Neural progenitor cell (in vitro differentiated cells): ENCODE measurements at regions not wholly inside any gene's neighbourhood (a gene's known extent, or its start where the extent isn't known, plus 50 kb on each side); places are given as distances from the start of the nearest gene placed in this dataset.

Source experiments
- DNase-seq: peaks from one replicate; pipeline ENCODE4 v3.0.0-alpha.2; 2016; ENCODE audit warnings: low spot score
- H2AFZ ChIP-seq: fragments of 200-600 bp; sonication (generic); replicated peaks from 2 replicates; pipeline ENCODE4 v1.6.1; 2016; ENCODE audit warnings: antibody characterized with exemption
- H3F3A ChIP-seq: fragments of 200-600 bp; sonication (generic); 2 replicates; pipeline ENCODE4 v1.6.1; 2016; ENCODE audit warnings: antibody characterized with exemption, low read depth
- H3K27ac ChIP-seq: fragments of 200-600 bp; sonication (generic); 2 replicates; pipeline ENCODE4 v1.5.1; 2016; ENCODE audit warnings: mild to moderate bottlenecking
- H3K27me3 ChIP-seq: fragments of 200-600 bp; sonication (generic); 2 replicates; pipeline ENCODE4 v1.6.1; 2016; ENCODE audit warnings: mild to moderate bottlenecking, moderate library complexity
- H3K36me3 ChIP-seq: fragments of 200-600 bp; sonication (generic); 2 replicates; pipeline ENCODE4 v1.5.1; 2016
- H3K4me1 ChIP-seq: fragments of 200-600 bp; sonication (generic); 2 replicates; pipeline ENCODE4 v1.6.1; 2016; ENCODE audit warnings: mixed run types
- H3K4me2 ChIP-seq: fragments of 200-600 bp; sonication (generic); 2 replicates; pipeline ENCODE4 v1.6.1; 2016
- H3K4me3 ChIP-seq: fragments of 200-600 bp; sonication (generic); 2 replicates; pipeline ENCODE4 v1.5.1; 2016
- H3K79me2 ChIP-seq: fragments of 200-600 bp; sonication (generic); 2 replicates; pipeline ENCODE4 v1.6.1; 2016; ENCODE audit warnings: low read depth
- H3K9ac ChIP-seq: fragments of 200-600 bp; sonication (generic); 2 replicates; pipeline ENCODE4 v1.6.1; 2016
- H3K9me3 ChIP-seq: fragments of 200-600 bp; sonication (generic); 2 replicates; pipeline ENCODE4 v1.5.1; 2016; ENCODE audit warnings: low read depth
- H4K20me1 ChIP-seq: fragments of 200-600 bp; sonication (generic); 2 replicates; pipeline ENCODE4 v1.6.1; 2016; ENCODE audit warnings: low read depth
- H3K27ac Mint-ChIP-seq: 3 replicates; pipeline ENCODE4 v1.8.0; 2021; ENCODE audit warnings: mixed read lengths
- H3K27me3 Mint-ChIP-seq: 2 replicates; pipeline ENCODE4 v1.8.0; 2022; ENCODE audit warnings: low read depth, mild to moderate bottlenecking, inconsistent platforms, moderate library complexity, mixed read lengths; ENCODE audit not compliant: insufficient read depth
- H3K36me3 Mint-ChIP-seq: 3 replicates; pipeline ENCODE4 v1.8.0; 2021; ENCODE audit warnings: mixed read lengths
- H3K4me1 Mint-ChIP-seq: 3 replicates; pipeline ENCODE4 v1.8.0; 2021; ENCODE audit warnings: mixed read lengths
- H3K4me3 Mint-ChIP-seq: 3 replicates; pipeline ENCODE4 v1.8.0; 2021; ENCODE audit warnings: mild to moderate bottlenecking, moderate library complexity, mixed read lengths
- H3K9me3 Mint-ChIP-seq: 3 replicates; pipeline ENCODE4 v1.8.0; 2020; ENCODE audit warnings: mixed read lengths
- EZH2 ChIP-seq: fragments of 200-600 bp; sonication (generic); IDR thresholded peaks from 2 replicates; pipeline ENCODE4 v1.6.1; 2017; ENCODE audit warnings: antibody characterized with exemption, mild to moderate bottlenecking, moderate library complexity
- EZH2phosphoT487 ChIP-seq: fragments of 200-600 bp; sonication (generic); IDR thresholded peaks from 2 replicates; pipeline ENCODE4 v1.6.1; 2017; ENCODE audit warnings: antibody characterized with exemption
- TF ChIP-seq, protein P1 (sequence below): fragments of 200-600 bp; sonication (generic); IDR thresholded peaks from 2 replicates; pipeline ENCODE4 v1.5.1; 2017; ENCODE audit warnings: antibody characterized with exemption, mild to moderate bottlenecking

DNA sequence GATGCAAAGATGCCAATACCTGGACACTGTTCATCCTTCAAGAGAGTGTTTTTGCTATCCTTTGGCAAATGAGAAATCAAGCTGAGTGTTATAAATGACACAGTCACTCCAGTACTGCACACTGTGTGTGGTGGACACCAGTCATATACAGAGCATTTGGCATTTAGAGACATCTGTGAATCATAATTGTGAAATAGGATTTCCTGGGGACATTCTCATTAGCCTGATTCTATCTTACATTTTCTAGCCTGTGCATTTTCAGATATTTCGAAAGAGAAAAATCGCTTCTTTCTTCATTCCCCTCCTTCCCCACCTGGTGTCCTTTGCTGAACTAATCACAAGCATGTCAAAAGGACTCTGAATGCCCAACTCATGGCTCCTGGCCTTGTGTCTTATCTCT, 781.0 kb upstream of the ARGLU1 start:
- no peak for DNase-seq
- no peak overlapping the region for H3K9ac ChIP-seq
- Mint-ChIP-seq H3K4me1 (no peaks in the 10 kb centered on the region), H3K4me3 (no peak overlapping the region), H3K27me3 (no peaks in the 10 kb centered on the region), H3K9me3 (no peaks in the 10 kb centered on the region), H3K36me3 (no peaks in the 10 kb centered on the region), H3K27ac (no peak overlapping the region)
- no peaks in the 10 kb centered on the region for H4K20me1 ChIP-seq
- H3K9me3 ChIP-seq, result no peaks in the 10 kb centered on the region
- no peak overlapping the region for H2AFZ ChIP-seq
- H3K27ac ChIP-seq, result no peak overlapping the region
- H3F3A ChIP-seq, result no peaks in the 10 kb centered on the region
- TF ChIP-seq, protein P1, sequence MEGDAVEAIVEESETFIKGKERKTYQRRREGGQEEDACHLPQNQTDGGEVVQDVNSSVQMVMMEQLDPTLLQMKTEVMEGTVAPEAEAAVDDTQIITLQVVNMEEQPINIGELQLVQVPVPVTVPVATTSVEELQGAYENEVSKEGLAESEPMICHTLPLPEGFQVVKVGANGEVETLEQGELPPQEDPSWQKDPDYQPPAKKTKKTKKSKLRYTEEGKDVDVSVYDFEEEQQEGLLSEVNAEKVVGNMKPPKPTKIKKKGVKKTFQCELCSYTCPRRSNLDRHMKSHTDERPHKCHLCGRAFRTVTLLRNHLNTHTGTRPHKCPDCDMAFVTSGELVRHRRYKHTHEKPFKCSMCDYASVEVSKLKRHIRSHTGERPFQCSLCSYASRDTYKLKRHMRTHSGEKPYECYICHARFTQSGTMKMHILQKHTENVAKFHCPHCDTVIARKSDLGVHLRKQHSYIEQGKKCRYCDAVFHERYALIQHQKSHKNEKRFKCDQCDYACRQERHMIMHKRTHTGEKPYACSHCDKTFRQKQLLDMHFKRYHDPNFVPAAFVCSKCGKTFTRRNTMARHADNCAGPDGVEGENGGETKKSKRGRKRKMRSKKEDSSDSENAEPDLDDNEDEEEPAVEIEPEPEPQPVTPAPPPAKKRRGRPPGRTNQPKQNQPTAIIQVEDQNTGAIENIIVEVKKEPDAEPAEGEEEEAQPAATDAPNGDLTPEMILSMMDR, result no peak
- no peak for TF ChIP-seq EZH2phosphoT487
- TF ChIP-seq EZH2, result no peak
- H3K27me3 ChIP-seq, result no peaks in the 10 kb centered on the region
- H3K36me3 ChIP-seq, result no peaks in the 10 kb centered on the region
- H3K4me1 ChIP-seq, result peaks cover 3% of the 10 kb centered on the region
- no peak overlapping the region for H3K4me2 ChIP-seq
- H3K4me3 ChIP-seq, result no peak overlapping the region
- no peaks in the 10 kb centered on the region for H3K79me2 ChIP-seq

DNA sequence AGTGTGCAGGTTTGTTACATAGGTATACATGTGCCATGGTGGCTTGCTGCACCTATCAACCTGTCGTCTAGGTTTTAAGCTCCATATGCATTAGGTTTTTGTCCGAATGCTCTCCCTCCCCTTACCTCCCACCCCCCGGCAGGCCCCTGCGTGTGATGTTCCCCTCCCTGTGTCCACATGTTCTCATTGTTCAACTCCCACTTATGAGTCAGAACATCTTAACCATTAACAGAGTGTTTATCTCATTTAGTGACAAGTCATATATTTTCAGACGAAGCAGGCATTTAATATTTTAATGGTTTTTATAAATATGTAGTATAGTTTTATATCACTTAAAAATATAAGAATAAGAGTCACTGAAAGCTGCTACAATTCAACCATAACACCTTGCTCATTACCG, 780.5 kb upstream of the ARGLU1 start:
- no peaks in the 10 kb centered on the region for H3K36me3 Mint-ChIP-seq
- Histone ChIP-seq H3K36me3 (no peaks in the 10 kb centered on the region), H3F3A (no peaks in the 10 kb centered on the region), H3K4me2 (no peak overlapping the region), H3K27me3 (no peaks in the 10 kb centered on the region), H3K27ac (no peak overlapping the region), H3K9ac (no peak overlapping the region), H3K79me2 (no peaks in the 10 kb centered on the region), H3K9me3 (no peaks in the 10 kb centered on the region), H3K4me3 (no peak overlapping the region), H2AFZ (no peak overlapping the region), H3K4me1 (peaks cover 3% of the 10 kb centered on the region), H4K20me1 (no peaks in the 10 kb centered on the region)
- no peak overlapping the region for H3K27ac Mint-ChIP-seq
- no peaks in the 10 kb centered on the region for H3K9me3 Mint-ChIP-seq
- H3K4me3 Mint-ChIP-seq, result no peak overlapping the region
- H3K27me3 Mint-ChIP-seq, result no peaks in the 10 kb centered on the region
- no peak for TF ChIP-seq EZH2phosphoT487
- TF ChIP-seq EZH2, result no peak
- TF ChIP-seq, protein P1, result no peak
- no peaks in the 10 kb centered on the region for H3K4me1 Mint-ChIP-seq
- DNase-seq, result no peak

DNA sequence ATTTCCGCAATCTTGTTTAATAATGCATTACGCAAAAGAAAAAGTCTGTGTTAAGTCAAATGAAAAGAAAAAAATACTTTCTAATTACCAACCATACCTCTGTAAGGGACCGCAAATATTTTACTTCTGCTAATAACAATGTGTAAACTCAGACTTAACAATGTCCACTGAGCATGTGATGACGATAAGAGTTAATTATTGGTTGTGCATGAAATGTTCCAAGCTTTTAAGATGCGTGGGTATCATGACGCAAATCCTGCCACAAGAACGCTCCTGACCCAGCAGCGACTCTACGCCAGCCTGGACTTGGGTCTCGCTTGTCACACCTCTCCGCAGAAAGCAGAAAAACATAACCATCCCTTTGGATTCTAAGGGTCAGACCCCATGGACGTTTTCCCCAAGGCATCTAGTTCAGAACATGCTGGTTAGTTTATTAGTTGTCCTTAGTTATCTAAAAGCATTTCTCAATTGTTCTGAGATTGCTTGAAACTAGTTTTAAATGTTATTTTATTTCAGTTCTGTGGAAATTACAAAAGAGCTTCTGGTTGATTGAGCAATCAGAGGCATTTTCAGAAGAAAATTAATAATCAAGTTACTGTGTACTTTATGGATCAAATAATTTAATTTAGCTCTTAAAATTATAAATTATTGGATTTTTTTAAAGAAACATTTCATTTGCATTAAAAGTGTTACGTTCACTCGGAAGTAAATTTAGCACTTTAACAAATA, 779.9 kb upstream of the ARGLU1 start:
- no peak overlapping the region for H3K4me3 Mint-ChIP-seq
- Histone ChIP-seq H3K36me3 (no peaks in the 10 kb centered on the region), H3K9me3 (no peaks in the 10 kb centered on the region), H3K4me2 (no peak overlapping the region), H2AFZ (no peak overlapping the region), H3F3A (no peaks in the 10 kb centered on the region), H3K9ac (no peak overlapping the region), H3K27ac (no peak overlapping the region), H4K20me1 (no peaks in the 10 kb centered on the region), H3K27me3 (no peaks in the 10 kb centered on the region), H3K4me1 (peaks cover 3% of the 10 kb centered on the region), H3K79me2 (no peaks in the 10 kb centered on the region), H3K4me3 (no peak overlapping the region)
- TF ChIP-seq EZH2 (no peak), EZH2phosphoT487 (no peak)
- TF ChIP-seq, protein P1, result no peak
- DNase-seq, result no peak
- H3K27ac Mint-ChIP-seq, result no peak overlapping the region
- no peaks in the 10 kb centered on the region for H3K4me1 Mint-ChIP-seq
- H3K27me3 Mint-ChIP-seq, result no peaks in the 10 kb centered on the region
- H3K9me3 Mint-ChIP-seq, result no peaks in the 10 kb centered on the region
- no peaks in the 10 kb centered on the region for H3K36me3 Mint-ChIP-seq
